B cell (primary cell): ENCODE measurements at regions not wholly inside any gene's neighbourhood (a gene's known extent, or its start where the extent isn't known, plus 50 kb on each side); places are given as distances from the start of the nearest gene placed in this dataset.

Experiments
- EZH2 ChIP-seq: IDR thresholded peaks from 2 replicates; pipeline ENCODE4 v1.6.1; 2012; ENCODE audit warnings: borderline replicate concordance, low read depth, mild to moderate bottlenecking, moderate library complexity, low read length; ENCODE audit not compliant: insufficient read depth, poor library complexity, severe bottlenecking
- TF ChIP-seq, protein P1 (sequence below): fragments of 200-600 bp; IDR thresholded peaks from one replicate; pipeline ENCODE4 v1.8.0; 2022; ENCODE audit warnings: antibody characterized with exemption, mild to moderate bottlenecking

DNA sequence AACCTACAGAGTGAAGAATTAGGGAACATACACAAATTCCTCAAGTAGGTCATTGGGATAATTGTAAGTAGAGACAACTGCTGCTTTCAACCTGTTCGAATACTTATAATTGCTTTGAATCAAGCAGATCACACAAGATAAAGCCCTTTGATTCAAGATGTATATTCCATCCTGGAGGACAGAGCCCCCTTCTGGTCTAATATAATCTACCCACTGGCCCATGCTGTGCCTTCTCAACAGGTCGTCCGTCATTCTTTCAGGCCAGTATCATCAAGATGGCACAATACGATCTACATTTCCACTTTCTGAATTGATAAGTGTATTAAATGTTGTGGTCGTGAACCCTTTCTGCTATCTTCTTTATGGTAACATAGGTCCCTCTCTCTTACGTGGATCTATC is 387.0 kb upstream of the CDH19 start:
- no peak for TF ChIP-seq EZH2
- TF ChIP-seq, protein P1, sequence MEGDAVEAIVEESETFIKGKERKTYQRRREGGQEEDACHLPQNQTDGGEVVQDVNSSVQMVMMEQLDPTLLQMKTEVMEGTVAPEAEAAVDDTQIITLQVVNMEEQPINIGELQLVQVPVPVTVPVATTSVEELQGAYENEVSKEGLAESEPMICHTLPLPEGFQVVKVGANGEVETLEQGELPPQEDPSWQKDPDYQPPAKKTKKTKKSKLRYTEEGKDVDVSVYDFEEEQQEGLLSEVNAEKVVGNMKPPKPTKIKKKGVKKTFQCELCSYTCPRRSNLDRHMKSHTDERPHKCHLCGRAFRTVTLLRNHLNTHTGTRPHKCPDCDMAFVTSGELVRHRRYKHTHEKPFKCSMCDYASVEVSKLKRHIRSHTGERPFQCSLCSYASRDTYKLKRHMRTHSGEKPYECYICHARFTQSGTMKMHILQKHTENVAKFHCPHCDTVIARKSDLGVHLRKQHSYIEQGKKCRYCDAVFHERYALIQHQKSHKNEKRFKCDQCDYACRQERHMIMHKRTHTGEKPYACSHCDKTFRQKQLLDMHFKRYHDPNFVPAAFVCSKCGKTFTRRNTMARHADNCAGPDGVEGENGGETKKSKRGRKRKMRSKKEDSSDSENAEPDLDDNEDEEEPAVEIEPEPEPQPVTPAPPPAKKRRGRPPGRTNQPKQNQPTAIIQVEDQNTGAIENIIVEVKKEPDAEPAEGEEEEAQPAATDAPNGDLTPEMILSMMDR: no peak
